Hypothalamus (tissue), 51 donors: ENCODE measurements at regions not wholly inside any gene's neighbourhood (a gene's known extent, or its start where the extent isn't known, plus 50 kb on each side); places are given as distances from the start of the nearest gene placed in this dataset.

Source experiments
- DNase-seq, 51 donors: peaks; one replicate each; lab custom pipeline; 2025; lab: John Stamatoyannopoulos, UW

- no peak for DNase-seq
These were observed 300.2 kb downstream of the GPM6A start for GRCh38 chr4:175511861-175512260.

- DNase-seq: no peak
These were observed 297.9 kb downstream of the GPM6A start for GRCh38 chr4:175514174-175514573.

DNA sequence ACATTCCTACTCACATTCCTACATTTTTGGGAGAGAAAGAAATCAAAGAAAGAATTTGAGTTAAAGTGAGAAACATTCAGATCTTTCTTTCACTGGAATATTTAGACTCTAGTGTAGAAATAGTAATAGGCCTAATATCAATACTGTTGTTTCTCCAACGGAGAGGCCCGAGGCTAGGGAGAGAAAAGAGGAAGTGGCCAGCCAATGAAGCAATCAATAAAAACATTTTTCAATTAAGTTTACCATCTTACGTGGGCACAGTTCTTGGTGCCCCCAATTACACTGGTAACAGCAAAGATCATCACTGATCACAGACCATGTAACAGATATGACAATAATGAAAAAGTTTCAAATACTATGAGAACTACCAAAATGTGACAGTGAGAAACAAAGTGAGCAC, 281.4 kb downstream of the GPM6A start:
- DNase-seq: no peak

GRCh38 chr4:175531405-175532091, 280.5 kb downstream of the GPM6A start:
- DNase-seq: no peak

GRCh38 chr4:175536852-175537453, 275.1 kb downstream of the GPM6A start:
- peak in 1 of 51 donors; percentile 17 for DNase-seq

GRCh38 chr4:175539498-175539897, 272.6 kb downstream of the GPM6A start:
- DNase-seq: no peak

DNA sequence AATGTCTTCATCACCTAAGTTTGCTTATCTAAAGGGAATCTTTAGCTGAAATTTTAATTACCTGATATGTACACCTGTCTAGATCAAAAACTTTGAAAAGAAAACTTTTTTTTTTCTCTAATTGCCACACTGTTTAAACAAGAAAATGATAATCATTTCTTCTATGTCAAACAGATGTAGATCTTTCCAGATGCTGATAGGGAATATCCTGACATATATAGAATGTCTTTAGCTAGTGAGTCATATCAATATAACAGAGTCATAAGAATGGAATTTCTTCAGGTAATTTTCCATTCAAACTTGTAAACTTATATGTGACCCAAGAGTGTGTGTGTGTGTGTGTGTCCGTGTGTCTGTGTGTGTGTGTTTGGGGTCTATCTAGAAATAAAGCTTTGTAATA, 271.9 kb downstream of the GPM6A start:
- DNase-seq: no peak

GRCh38 chr4:175540732-175541131, 271.3 kb downstream of the GPM6A start:
- DNase-seq: no peak

DNA sequence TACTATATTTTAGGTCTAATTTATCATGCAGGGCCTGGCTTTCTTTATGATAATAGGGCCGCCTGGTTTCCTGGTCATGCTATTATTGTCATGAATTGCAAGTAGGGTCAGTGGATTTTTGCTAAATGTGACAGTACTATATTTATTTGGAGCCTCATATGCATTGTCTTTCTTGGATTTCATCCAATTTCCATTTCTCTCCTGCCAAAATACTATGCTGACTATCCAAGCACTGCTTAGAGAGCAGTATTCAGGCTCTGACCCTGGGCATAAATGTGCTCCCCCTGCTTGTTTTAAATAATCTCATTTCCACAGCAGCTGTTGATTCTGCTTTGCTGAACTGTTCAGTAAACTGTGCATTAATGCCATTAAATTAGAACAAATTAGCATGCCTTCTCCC, 269.3 kb downstream of the GPM6A start:
- no peak for DNase-seq

DNA sequence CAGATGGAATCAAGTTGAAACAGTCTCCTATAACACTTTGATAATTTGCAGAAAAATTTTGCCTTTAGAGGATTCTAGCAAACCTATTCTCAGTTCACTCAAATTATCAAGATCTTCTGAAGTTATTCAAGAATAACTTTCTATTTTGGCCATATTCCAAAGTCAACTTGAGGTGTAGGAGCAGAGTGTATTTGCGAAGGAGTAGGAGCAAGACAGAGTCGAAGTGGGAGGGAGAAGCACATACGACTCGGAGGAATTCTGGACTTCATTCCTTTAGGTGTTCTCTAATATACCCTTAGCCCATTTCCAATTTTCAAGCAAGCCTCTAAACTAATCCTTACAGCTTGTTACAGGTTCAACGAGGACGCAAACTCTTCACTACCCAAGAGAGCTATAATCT, 252.9 kb downstream of the GPM6A start:
- DNase-seq: no peak

GRCh38 chr4:175559526-175559925, 252.5 kb downstream of the GPM6A start:
- no peak for DNase-seq

DNA sequence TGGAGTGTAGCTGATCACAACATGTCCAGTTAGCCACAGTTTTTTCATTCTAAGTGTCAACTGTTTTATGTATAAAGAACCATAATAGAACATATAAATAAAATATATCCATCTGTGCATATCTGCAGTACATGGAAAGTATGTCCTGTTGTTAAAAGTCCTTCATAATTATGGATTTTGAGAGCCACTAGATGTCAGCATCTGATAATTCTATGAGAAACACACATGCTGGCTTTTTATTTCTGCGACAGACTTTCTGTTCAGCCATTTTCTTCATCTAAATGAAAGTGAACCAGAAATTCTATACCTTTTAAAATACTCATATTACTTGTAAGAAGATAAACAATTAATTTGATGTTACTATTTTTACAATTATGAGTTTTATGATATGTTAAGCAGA, 251.5 kb downstream of the GPM6A start:
- peak in 1 of 51 donors; percentile 51 for DNase-seq

DNA sequence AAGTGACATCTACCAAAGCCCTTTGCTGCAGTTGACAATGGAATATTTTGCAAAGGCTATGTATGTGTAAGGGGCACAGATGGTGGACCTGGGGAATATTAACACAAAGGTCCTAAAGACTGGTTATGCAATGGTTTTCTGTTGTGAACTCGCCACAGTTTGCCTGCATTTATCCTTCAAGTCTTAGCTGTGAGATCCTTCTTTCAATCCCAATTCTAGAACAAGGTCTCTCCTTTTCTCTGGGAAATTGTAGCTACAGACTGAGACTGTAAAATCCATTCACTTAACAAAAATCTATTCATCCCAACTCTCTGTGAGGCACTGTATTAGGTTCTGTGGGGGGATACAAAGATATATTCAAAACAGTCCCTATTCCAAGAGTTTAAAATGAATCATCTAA, 250.4 kb downstream of the GPM6A start:
- DNase-seq: peak in 1 of 51 donors; percentile 39

DNA sequence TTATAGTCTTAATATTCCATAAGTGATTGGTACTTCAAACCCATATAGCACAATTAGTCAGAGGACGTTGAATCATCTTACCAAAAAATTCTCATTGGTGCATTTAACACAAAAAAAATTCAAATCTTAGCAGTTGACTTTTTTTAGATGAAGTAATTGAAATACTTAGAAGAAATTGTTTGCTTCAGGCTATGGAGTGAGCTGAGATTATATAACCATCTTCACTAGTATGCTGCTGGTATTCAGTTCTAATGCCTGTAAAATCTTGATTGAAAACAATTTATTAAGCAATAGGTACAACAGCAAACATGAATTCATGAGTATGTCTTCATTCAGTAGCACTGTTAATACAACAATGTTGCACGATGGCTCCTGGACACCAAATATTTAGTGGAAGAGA, 250.0 kb downstream of the GPM6A start:
- DNase-seq: peak in 1 of 51 donors; percentile 39

- no peak for DNase-seq
These were observed 249.5 kb downstream of the GPM6A start for GRCh38 chr4:175562542-175562941.
